Neural cell (in vitro differentiated cells): ENCODE measurements at regions not wholly inside any gene's neighbourhood (a gene's known extent, or its start where the extent isn't known, plus 50 kb on each side); places are given as distances from the start of the nearest gene placed in this dataset.
"Not testable (repeated sequence)": the region's sequence is repeated elsewhere in the genome, so short reads cannot be mapped to it uniquely, and the experiment has no call there.

ENCODE experiments used
- EP300 ChIP-seq: fragments of 450-650 bp; conservative IDR thresholded peaks from 2 replicates; pipeline ENCODE4 v1.6.1; 2014; ENCODE audit warnings: antibody characterized with exemption, mild to moderate bottlenecking, moderate library complexity; ENCODE audit not compliant: poor library complexity, severe bottlenecking
- EZH2 ChIP-seq: fragments of 200-600, 300-800 bp; shearing (Covaris generic), sonication (generic); IDR thresholded peaks from 2 replicates; pipeline ENCODE4 v1.6.1; 2014; ENCODE audit warnings: antibody characterized with exemption, low read length, borderline replicate concordance, mild to moderate bottlenecking; ENCODE audit not compliant: insufficient read depth, poor library complexity, severe bottlenecking
- POLR2AphosphoS5 ChIP-seq: IDR thresholded peaks from 2 replicates; pipeline ENCODE4 v1.6.1; 2012
- RAD21 ChIP-seq: fragments of 450-650 bp; conservative IDR thresholded peaks from 2 replicates; pipeline ENCODE4 v1.6.1; 2014; ENCODE audit warnings: antibody characterized with exemption, mild to moderate bottlenecking, moderate library complexity
- SMC3 ChIP-seq: fragments of 450-650 bp; conservative IDR thresholded peaks from 2 replicates; pipeline ENCODE4 v1.6.1; 2014; ENCODE audit warnings: antibody characterized with exemption, mild to moderate bottlenecking, moderate library complexity; ENCODE audit not compliant: poor library complexity
- TAF1 ChIP-seq: IDR thresholded peaks from 2 replicates; pipeline ENCODE4 v1.6.1; 2012; ENCODE audit warnings: low read depth
- TF ChIP-seq, protein P1 (sequence below): fragments of 450-650 bp; IDR thresholded peaks from 2 replicates; pipeline ENCODE4 v1.5.1; 2014; ENCODE audit warnings: antibody characterized with exemption, mild to moderate bottlenecking, moderate library complexity; ENCODE audit not compliant: poor library complexity, severe bottlenecking
- TF ChIP-seq, protein P2 (sequence below): IDR thresholded peaks from 2 replicates; pipeline ENCODE4 v1.6.1; 2012; ENCODE audit warnings: borderline replicate concordance

DNA sequence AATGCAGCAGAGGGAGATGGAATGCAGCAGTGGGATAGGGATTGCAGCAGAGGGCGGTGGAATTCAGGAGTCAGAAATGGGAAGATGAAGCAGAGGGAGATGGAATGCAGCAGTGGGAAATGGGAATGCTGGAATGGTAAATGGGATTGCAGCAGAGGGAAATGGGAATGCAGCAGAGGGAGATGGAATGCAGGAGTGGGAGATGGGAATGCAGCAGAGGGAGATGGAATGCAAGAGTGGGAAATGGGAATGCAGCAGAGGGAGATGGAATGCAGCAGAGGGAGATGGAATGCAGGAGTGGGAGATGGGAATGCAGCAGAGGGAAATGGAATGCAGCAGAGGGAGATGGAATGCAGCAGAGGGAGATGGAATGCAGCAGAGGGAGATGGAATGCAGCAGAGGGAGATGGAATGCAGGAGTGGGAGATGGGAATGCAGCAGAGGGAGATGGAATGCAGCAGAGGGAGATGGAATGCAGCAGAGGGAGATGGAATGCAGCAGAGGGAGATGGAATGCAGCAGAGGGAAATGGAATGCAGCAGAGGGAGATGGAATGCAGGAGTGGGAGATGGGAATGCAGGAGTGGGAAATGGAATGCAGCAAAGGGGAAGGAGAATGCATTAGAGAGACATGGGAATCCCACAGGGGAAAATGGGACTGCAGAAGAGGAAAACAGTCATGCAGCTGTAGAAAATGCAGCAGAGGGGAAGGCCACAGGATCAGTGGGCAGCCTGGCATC lies 329.8 kb downstream of the EMP1 start:
- TF ChIP-seq, protein P1, sequence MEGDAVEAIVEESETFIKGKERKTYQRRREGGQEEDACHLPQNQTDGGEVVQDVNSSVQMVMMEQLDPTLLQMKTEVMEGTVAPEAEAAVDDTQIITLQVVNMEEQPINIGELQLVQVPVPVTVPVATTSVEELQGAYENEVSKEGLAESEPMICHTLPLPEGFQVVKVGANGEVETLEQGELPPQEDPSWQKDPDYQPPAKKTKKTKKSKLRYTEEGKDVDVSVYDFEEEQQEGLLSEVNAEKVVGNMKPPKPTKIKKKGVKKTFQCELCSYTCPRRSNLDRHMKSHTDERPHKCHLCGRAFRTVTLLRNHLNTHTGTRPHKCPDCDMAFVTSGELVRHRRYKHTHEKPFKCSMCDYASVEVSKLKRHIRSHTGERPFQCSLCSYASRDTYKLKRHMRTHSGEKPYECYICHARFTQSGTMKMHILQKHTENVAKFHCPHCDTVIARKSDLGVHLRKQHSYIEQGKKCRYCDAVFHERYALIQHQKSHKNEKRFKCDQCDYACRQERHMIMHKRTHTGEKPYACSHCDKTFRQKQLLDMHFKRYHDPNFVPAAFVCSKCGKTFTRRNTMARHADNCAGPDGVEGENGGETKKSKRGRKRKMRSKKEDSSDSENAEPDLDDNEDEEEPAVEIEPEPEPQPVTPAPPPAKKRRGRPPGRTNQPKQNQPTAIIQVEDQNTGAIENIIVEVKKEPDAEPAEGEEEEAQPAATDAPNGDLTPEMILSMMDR: not testable (repeated sequence)
- TF ChIP-seq POLR2AphosphoS5, RAD21, EP300, SMC3, EZH2, TAF1: not testable (repeated sequence)
- TF ChIP-seq, protein P2, sequence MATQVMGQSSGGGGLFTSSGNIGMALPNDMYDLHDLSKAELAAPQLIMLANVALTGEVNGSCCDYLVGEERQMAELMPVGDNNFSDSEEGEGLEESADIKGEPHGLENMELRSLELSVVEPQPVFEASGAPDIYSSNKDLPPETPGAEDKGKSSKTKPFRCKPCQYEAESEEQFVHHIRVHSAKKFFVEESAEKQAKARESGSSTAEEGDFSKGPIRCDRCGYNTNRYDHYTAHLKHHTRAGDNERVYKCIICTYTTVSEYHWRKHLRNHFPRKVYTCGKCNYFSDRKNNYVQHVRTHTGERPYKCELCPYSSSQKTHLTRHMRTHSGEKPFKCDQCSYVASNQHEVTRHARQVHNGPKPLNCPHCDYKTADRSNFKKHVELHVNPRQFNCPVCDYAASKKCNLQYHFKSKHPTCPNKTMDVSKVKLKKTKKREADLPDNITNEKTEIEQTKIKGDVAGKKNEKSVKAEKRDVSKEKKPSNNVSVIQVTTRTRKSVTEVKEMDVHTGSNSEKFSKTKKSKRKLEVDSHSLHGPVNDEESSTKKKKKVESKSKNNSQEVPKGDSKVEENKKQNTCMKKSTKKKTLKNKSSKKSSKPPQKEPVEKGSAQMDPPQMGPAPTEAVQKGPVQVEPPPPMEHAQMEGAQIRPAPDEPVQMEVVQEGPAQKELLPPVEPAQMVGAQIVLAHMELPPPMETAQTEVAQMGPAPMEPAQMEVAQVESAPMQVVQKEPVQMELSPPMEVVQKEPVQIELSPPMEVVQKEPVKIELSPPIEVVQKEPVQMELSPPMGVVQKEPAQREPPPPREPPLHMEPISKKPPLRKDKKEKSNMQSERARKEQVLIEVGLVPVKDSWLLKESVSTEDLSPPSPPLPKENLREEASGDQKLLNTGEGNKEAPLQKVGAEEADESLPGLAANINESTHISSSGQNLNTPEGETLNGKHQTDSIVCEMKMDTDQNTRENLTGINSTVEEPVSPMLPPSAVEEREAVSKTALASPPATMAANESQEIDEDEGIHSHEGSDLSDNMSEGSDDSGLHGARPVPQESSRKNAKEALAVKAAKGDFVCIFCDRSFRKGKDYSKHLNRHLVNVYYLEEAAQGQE: not testable (repeated sequence)
